ENCODE measurements at regions not wholly inside any gene's neighbourhood (a gene's known extent, or its start where the extent isn't known, plus 50 kb on each side); places are given as distances from the start of the nearest gene placed in this dataset.

GRCh38 chr9:105828171-105828570 is 133.8 kb downstream of the TMEM38B start:
- DNase-seq: no peak

- DNase-seq: no peak
These were observed 134.4 kb downstream of the TMEM38B start for GRCh38 chr9:105828596-105829213.

- DNase-seq: no peak
These were observed 136.1 kb downstream of the TMEM38B start for GRCh38 chr9:105830461-105830860.

- DNase-seq: no peak
These were observed 137.9 kb downstream of the TMEM38B start for GRCh38 chr9:105832096-105832710.

GRCh38 chr9:105833271-105833975 is 139.1 kb downstream of the TMEM38B start:
- no peak for DNase-seq

- DNase-seq: no peak
These were observed 140.1 kb downstream of the TMEM38B start for GRCh38 chr9:105834404-105834803.

- no peak for DNase-seq
These were observed 141.4 kb downstream of the TMEM38B start for GRCh38 chr9:105835721-105836120.

GRCh38 chr9:105836936-105837660 is 142.8 kb downstream of the TMEM38B start:
- DNase-seq: no peak

- no peak for DNase-seq
These were observed 147.2 kb downstream of the TMEM38B start for GRCh38 chr9:105841562-105841961.

GRCh38 chr9:105842023-105842644 is 147.8 kb downstream of the TMEM38B start:
- DNase-seq: peak in 10 of 58 donors; percentile 0 to 18 (median 4)

GRCh38 chr9:105846825-105847224 is 152.5 kb downstream of the TMEM38B start:
- DNase-seq: no peak

- DNase-seq: no peak
These were observed 156.6 kb downstream of the TMEM38B start for GRCh38 chr9:105850852-105851500.

- no peak for DNase-seq
These were observed 159.9 kb downstream of the TMEM38B start for GRCh38 chr9:105854026-105854782.

- no peak for DNase-seq
These were observed 160.7 kb downstream of the TMEM38B start for GRCh38 chr9:105854783-105855724.

- no peak for DNase-seq
These were observed 161.6 kb downstream of the TMEM38B start for GRCh38 chr9:105855987-105856386.

- DNase-seq: no peak
These were observed 163.8 kb downstream of the TMEM38B start for GRCh38 chr9:105858006-105858690.

- DNase-seq: no peak
These were observed 164.5 kb downstream of the TMEM38B start for GRCh38 chr9:105858877-105859276.

GRCh38 chr9:105859428-105860091 is 165.2 kb downstream of the TMEM38B start:
- DNase-seq: no peak

Data from anterior cingulate cortex (tissue), 58 donors.